HG03565 (cell line): ENCODE measurements at regions not wholly inside any gene's neighbourhood (a gene's known extent, or its start where the extent isn't known, plus 50 kb on each side); places are given as distances from the start of the nearest gene placed in this dataset.

Experiments
- ATAC-seq: cut with Tn5 transposase; IDR thresholded peaks from one replicate; pipeline ENCODE4 v1.9.1; 2021; ENCODE audit warnings: mild to moderate bottlenecking, moderate library complexity; ENCODE audit not compliant: unreplicated experiment

- no peak for ATAC-seq
Measured at GRCh38 chr9:87236546-87236945, 261.1 kb upstream of the DAPK1 start.

- no peak for ATAC-seq
Measured at GRCh38 chr9:87237336-87237735, 260.3 kb upstream of the DAPK1 start.

GRCh38 chr9:87238545-87238944 lies 259.1 kb upstream of the DAPK1 start:
- ATAC-seq, result no peak

GRCh38 chr9:87239312-87239711 lies 258.4 kb upstream of the DAPK1 start:
- no peak for ATAC-seq

GRCh38 chr9:87243602-87244001 lies 254.1 kb upstream of the DAPK1 start:
- ATAC-seq, result no peak

GRCh38 chr9:87245271-87245670 lies 252.4 kb upstream of the DAPK1 start:
- no peak for ATAC-seq

- ATAC-seq, result no peak
Measured at GRCh38 chr9:87247097-87247496, 250.6 kb upstream of the DAPK1 start.

GRCh38 chr9:87249029-87249428 lies 248.6 kb upstream of the DAPK1 start:
- ATAC-seq, result no peak

- ATAC-seq, result no peak
Measured at GRCh38 chr9:87250205-87250604, 247.5 kb upstream of the DAPK1 start.

- ATAC-seq, result no peak
Measured at GRCh38 chr9:87255431-87256155, 242.1 kb upstream of the DAPK1 start.

- ATAC-seq, result no peak
Measured at GRCh38 chr9:87256973-87257372, 240.7 kb upstream of the DAPK1 start.

GRCh38 chr9:87259543-87260518 lies 237.8 kb upstream of the DAPK1 start:
- ATAC-seq, result peak; percentile 63

GRCh38 chr9:87263291-87263690 lies 234.4 kb upstream of the DAPK1 start:
- ATAC-seq, result no peak

- ATAC-seq, result no peak
Measured at GRCh38 chr9:87266697-87267096, 231.0 kb upstream of the DAPK1 start.

- no peak for ATAC-seq
Measured at GRCh38 chr9:87267251-87268070, 230.2 kb upstream of the DAPK1 start.

GRCh38 chr9:87269296-87270176 lies 228.1 kb upstream of the DAPK1 start:
- ATAC-seq, result no peak

- no peak for ATAC-seq
Measured at GRCh38 chr9:87270221-87270847, 227.3 kb upstream of the DAPK1 start.

GRCh38 chr9:87270848-87271234 lies 226.8 kb upstream of the DAPK1 start:
- no peak for ATAC-seq

- peak; percentile 37 for ATAC-seq
Measured at GRCh38 chr9:87271696-87272477, 225.8 kb upstream of the DAPK1 start.
